ENCODE measurements at regions not wholly inside any gene's neighbourhood (a gene's known extent, or its start where the extent isn't known, plus 50 kb on each side); places are given as distances from the start of the nearest gene placed in this dataset.

- Histone ChIP-seq H3K4me2 (ENCODE audit: extremely low read depth, insufficient read depth, low read length) (no peak overlapping the region), H3K4me3 (replicated peaks in 1 of 4; ENCODE audit: control extremely low read depth in 1 of 4, insufficient read depth in 1 of 4, low read depth in 3 of 4, low read length in 4 of 4) (no peak overlapping the region), H4K20me1 (ENCODE audit: control insufficient read depth, extremely low read depth, insufficient read depth, low read length) (no peaks in the 10 kb centered on the region), H3K27ac (ENCODE audit: insufficient read depth, low read length) (no peak overlapping the region), H3K9ac (ENCODE audit: insufficient read depth, low read length) (no peak overlapping the region), H3K27me3 (ENCODE audit: control insufficient read depth, insufficient read depth, low read length) (no peaks in the 10 kb centered on the region), H3K79me2 (ENCODE audit: control insufficient read depth, insufficient read depth, low read length) (no peaks in the 10 kb centered on the region), H3K9me3 (ENCODE audit: control insufficient read depth, insufficient read depth, low read depth, low read length) (no peaks in the 10 kb centered on the region), H3K4me1 (ENCODE audit: control insufficient read depth, extremely low read depth, insufficient read depth, low read length) (peaks cover 17% of the 10 kb centered on the region), H3K36me3 (ENCODE audit: control insufficient read depth, insufficient read depth, low read length) (no peaks in the 10 kb centered on the region), H2AFZ (ENCODE audit: low read length) (no peak overlapping the region)
- no peak for DNase-seq (ENCODE audit: low read depth in 2 of 2)
- no peak for TF ChIP-seq EZH2 (IDR thresholded peaks at IDR 0.05; ENCODE audit: low read length, missing control alignments)
- no peak for TF ChIP-seq CTCF (conservative IDR thresholded peaks at IDR 0.05 in 1 of 2, IDR thresholded peaks at IDR 0.05 in 1 of 2; ENCODE audit: low read depth in 1 of 2, low read length in 2 of 2)
These were observed 215.0 kb downstream of the SLC38A4 start for GRCh38 chr12:46610754-46611153.

- H3K27me3 ChIP-seq (ENCODE audit: control insufficient read depth, insufficient read depth, low read length), result no peaks in the 10 kb centered on the region
- no peaks in the 10 kb centered on the region for H3K9me3 ChIP-seq (ENCODE audit: control insufficient read depth, insufficient read depth, low read depth, low read length)
- no peak overlapping the region for H3K27ac ChIP-seq (ENCODE audit: insufficient read depth, low read length)
- no peak for TF ChIP-seq EZH2 (IDR thresholded peaks at IDR 0.05; ENCODE audit: low read length, missing control alignments)
- no peak for TF ChIP-seq CTCF (conservative IDR thresholded peaks at IDR 0.05 in 1 of 2, IDR thresholded peaks at IDR 0.05 in 1 of 2; ENCODE audit: low read depth in 1 of 2, low read length in 2 of 2)
- H4K20me1 ChIP-seq (ENCODE audit: control insufficient read depth, extremely low read depth, insufficient read depth, low read length), result no peaks in the 10 kb centered on the region
- H3K4me3 ChIP-seq (replicated peaks in 1 of 4; ENCODE audit: control extremely low read depth in 1 of 4, insufficient read depth in 1 of 4, low read depth in 3 of 4, low read length in 4 of 4), result no peak overlapping the region
- H3K79me2 ChIP-seq (ENCODE audit: control insufficient read depth, insufficient read depth, low read length), result no peaks in the 10 kb centered on the region
- no peaks in the 10 kb centered on the region for H3K36me3 ChIP-seq (ENCODE audit: control insufficient read depth, insufficient read depth, low read length)
- no peak for DNase-seq (ENCODE audit: low read depth in 2 of 2)
- H3K4me1 ChIP-seq (ENCODE audit: control insufficient read depth, extremely low read depth, insufficient read depth, low read length), result peaks cover 17% of the 10 kb centered on the region
- no peak overlapping the region for H3K4me2 ChIP-seq (ENCODE audit: extremely low read depth, insufficient read depth, low read length)
- no peak overlapping the region for H3K9ac ChIP-seq (ENCODE audit: insufficient read depth, low read length)
- no peak overlapping the region for H2AFZ ChIP-seq (ENCODE audit: low read length)
These were observed 216.1 kb downstream of the SLC38A4 start for GRCh38 chr12:46609674-46610073.

GRCh38 chr12:46609273-46609623 is 216.5 kb downstream of the SLC38A4 start:
- Histone ChIP-seq H3K27ac (ENCODE audit: insufficient read depth, low read length) (peak overlapping the region; percentile 21), H3K79me2 (ENCODE audit: control insufficient read depth, insufficient read depth, low read length) (no peaks in the 10 kb centered on the region), H3K36me3 (ENCODE audit: control insufficient read depth, insufficient read depth, low read length) (no peaks in the 10 kb centered on the region), H4K20me1 (ENCODE audit: control insufficient read depth, extremely low read depth, insufficient read depth, low read length) (no peaks in the 10 kb centered on the region), H3K9me3 (ENCODE audit: control insufficient read depth, insufficient read depth, low read depth, low read length) (no peaks in the 10 kb centered on the region), H3K4me3 (replicated peaks in 1 of 4; ENCODE audit: control extremely low read depth in 1 of 4, insufficient read depth in 1 of 4, low read depth in 3 of 4, low read length in 4 of 4) (no peak overlapping the region), H3K27me3 (ENCODE audit: control insufficient read depth, insufficient read depth, low read length) (no peaks in the 10 kb centered on the region), H2AFZ (ENCODE audit: low read length) (peak overlapping the region; percentile 42), H3K4me2 (ENCODE audit: extremely low read depth, insufficient read depth, low read length) (peak overlapping the region; percentile 28), H3K9ac (ENCODE audit: insufficient read depth, low read length) (no peak overlapping the region), H3K4me1 (ENCODE audit: control insufficient read depth, extremely low read depth, insufficient read depth, low read length) (peaks cover 17% of the 10 kb centered on the region)
- no peak for TF ChIP-seq CTCF (conservative IDR thresholded peaks at IDR 0.05 in 1 of 2, IDR thresholded peaks at IDR 0.05 in 1 of 2; ENCODE audit: low read depth in 1 of 2, low read length in 2 of 2)
- TF ChIP-seq EZH2 (IDR thresholded peaks at IDR 0.05; ENCODE audit: low read length, missing control alignments), result no peak
- no peak for DNase-seq (ENCODE audit: low read depth in 2 of 2)
